ENCODE measurements at regions not wholly inside any gene's neighbourhood (a gene's known extent, or its start where the extent isn't known, plus 50 kb on each side); places are given as distances from the start of the nearest gene placed in this dataset.

DNA sequence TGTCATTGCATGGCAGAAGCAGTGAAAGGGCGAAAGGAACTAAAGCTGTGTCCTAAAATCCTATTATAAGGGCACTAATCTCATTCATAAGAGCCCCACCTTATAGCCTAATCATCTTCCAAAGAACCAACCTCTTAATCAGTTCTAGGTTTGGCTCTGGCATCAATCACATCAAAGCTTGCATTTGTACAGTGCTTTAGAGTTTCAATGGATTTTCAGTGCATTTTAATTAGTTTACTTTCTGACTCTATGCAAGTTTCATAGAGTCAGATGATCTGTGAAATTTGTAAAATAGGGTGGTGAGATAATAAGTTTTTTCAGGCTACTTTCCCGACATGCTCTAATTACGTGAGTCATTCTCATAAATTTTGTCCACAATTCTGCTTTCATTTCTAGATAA lies 341.1 kb downstream of the DIPK2A start:
- TF ChIP-seq, protein P1, sequence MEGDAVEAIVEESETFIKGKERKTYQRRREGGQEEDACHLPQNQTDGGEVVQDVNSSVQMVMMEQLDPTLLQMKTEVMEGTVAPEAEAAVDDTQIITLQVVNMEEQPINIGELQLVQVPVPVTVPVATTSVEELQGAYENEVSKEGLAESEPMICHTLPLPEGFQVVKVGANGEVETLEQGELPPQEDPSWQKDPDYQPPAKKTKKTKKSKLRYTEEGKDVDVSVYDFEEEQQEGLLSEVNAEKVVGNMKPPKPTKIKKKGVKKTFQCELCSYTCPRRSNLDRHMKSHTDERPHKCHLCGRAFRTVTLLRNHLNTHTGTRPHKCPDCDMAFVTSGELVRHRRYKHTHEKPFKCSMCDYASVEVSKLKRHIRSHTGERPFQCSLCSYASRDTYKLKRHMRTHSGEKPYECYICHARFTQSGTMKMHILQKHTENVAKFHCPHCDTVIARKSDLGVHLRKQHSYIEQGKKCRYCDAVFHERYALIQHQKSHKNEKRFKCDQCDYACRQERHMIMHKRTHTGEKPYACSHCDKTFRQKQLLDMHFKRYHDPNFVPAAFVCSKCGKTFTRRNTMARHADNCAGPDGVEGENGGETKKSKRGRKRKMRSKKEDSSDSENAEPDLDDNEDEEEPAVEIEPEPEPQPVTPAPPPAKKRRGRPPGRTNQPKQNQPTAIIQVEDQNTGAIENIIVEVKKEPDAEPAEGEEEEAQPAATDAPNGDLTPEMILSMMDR (conservative IDR thresholded peaks at IDR 0.05; ENCODE audit: low read depth, low read length): no peak
- TF ChIP-seq EZH2 (IDR thresholded peaks at IDR 0.05; ENCODE audit: borderline replicate concordance, low read depth, low read length, poor library complexity, severe bottlenecking): no peak

All from A673 (cell line).